HCT116 (cell line): ENCODE measurements at regions not wholly inside any gene's neighbourhood (a gene's known extent, or its start where the extent isn't known, plus 50 kb on each side); places are given as distances from the start of the nearest gene placed in this dataset.

Source experiments
- ATAC-seq: fragments of 200-7000 bp; cut with Tn5 transposase; 2 replicates; pipeline ENCODE4 v1.9.1; 2020; ENCODE audit warnings: mild to moderate bottlenecking, moderate library complexity
- BruUV-seq: library from RNA; stranded (reverse); fragments of 400-500 nt; replicated peaks from 2 replicates; lab custom pipeline; 2021; lab: Mats Ljungman, UMichigan
- CTCF ChIA-PET: fragments of 300-600 bp; sonication (Branson Sonifier 250); formaldehyde crosslinking; loops from one replicate; lab custom pipeline; 2021; ENCODE audit warnings: antibody characterized with exemption; lab: Charles Lee
- POLR2A ChIA-PET: fragments of 300-600, 350-600 bp; sonication (Branson Sonifier 250); formaldehyde crosslinking; loops from one replicate; lab custom pipeline; 2021; ENCODE audit warnings: antibody characterized with exemption; lab: Charles Lee
- RAD21 ChIA-PET, 2 experiments: fragments of 300-600 bp; sonication (Branson Sonifier 250); formaldehyde crosslinking; loops; one replicate each; lab custom pipeline; 2023; ENCODE audit warnings: low total read pairs in 2 of 2; ENCODE audit not compliant: uncharacterized antibody in 2 of 2, unreplicated experiment in 2 of 2, low non-redundant PET in 1 of 2; lab: Charles Lee
- DNase-seq: peaks from one replicate; pipeline ENCODE4 v3.0.0-alpha.2; 2010; ENCODE audit warnings: low read depth, low spot score
- H2AFZ ChIP-seq: fragments of 200-600 bp; shearing (Covaris generic), sonication (generic); 2 replicates; pipeline ENCODE4 v1.6.1; 2017; ENCODE audit warnings: low read depth, mixed run types, mixed read lengths, antibody characterized with exemption, low read length; ENCODE audit not compliant: poor library complexity, severe bottlenecking
- H3K27ac ChIP-seq: 2 replicates; pipeline ENCODE4 v1.5.1; 2012; ENCODE audit warnings: low read depth, low read length
- H3K27me3 ChIP-seq: fragments of 200-600 bp; sonication (generic); 2 replicates; pipeline ENCODE4 v1.6.1; 2016; ENCODE audit warnings: mixed run types, low read length, mixed read lengths; ENCODE audit not compliant: insufficient read depth
- H3K36me3 ChIP-seq, 2 experiments: fragments of 200-500 bp in 1 of 2; fragments of 200-600 bp in 1 of 2; sonication (Bioruptor generic) in 1 of 2; sonication (generic) in 1 of 2; 2 replicates each; pipeline versions ENCODE4 v1.5.1 to v1.6.1; 2014 to 2016; ENCODE audit warnings: low read length in 2 of 2, inconsistent platforms in 1 of 2, mixed read lengths in 1 of 2, mixed run types in 1 of 2; ENCODE audit not compliant: insufficient read depth in 2 of 2, control insufficient read depth in 1 of 2
- H3K4me1 ChIP-seq, 2 experiments: fragments of 200-600 bp in 1 of 2; sonication (generic) in 1 of 2; 2 replicates each; pipeline versions ENCODE4 v1.5.1 to v1.6.1; 2012 to 2017; ENCODE audit warnings: low read length in 2 of 2, inconsistent platforms in 1 of 2, mild to moderate bottlenecking in 1 of 2, mixed read lengths in 1 of 2, mixed run types in 1 of 2, moderate library complexity in 1 of 2; ENCODE audit not compliant: insufficient read depth in 2 of 2, control insufficient read depth in 1 of 2
- H3K4me2 ChIP-seq: fragments of 200-600 bp; sonication (generic); 2 replicates; pipeline ENCODE4 v1.6.1; 2017; ENCODE audit warnings: mixed run types, low read length, mixed read lengths
- H3K4me3 ChIP-seq, 2 experiments: fragments of 200-600 bp in 1 of 2; sonication (generic) in 1 of 2; replicated peaks in 1 of 2; 2 replicates each; pipeline ENCODE4 v1.5.1; 2011 to 2016; ENCODE audit warnings: low read length in 2 of 2, control low read depth in 1 of 2, low read depth in 1 of 2, mild to moderate bottlenecking in 1 of 2, mixed read lengths in 1 of 2, mixed run types in 1 of 2
- H3K79me2 ChIP-seq: fragments of 200-600 bp; sonication (generic); 2 replicates; pipeline ENCODE4 v1.6.1; 2017; ENCODE audit warnings: mild to moderate bottlenecking, mixed run types, low read length, moderate library complexity, mixed read lengths; ENCODE audit not compliant: insufficient read depth
- H3K9ac ChIP-seq: fragments of 200-600 bp; sonication (generic); 2 replicates; pipeline ENCODE4 v1.6.1; 2016; ENCODE audit warnings: low read length, mixed read lengths
- H3K9me2 ChIP-seq: fragments of 200-600 bp; sonication (generic), shearing (Covaris generic); 2 replicates; pipeline ENCODE4 v1.6.1; 2017; ENCODE audit warnings: mixed run types, mild to moderate bottlenecking, moderate library complexity; ENCODE audit not compliant: insufficient read depth
- H3K9me3 ChIP-seq, 2 experiments: fragments of 200-500 bp in 1 of 2; fragments of 200-600 bp in 1 of 2; sonication (Bioruptor generic) in 1 of 2; sonication (generic) in 1 of 2; 2 replicates each; pipeline ENCODE4 v1.6.1; 2014 to 2017; ENCODE audit warnings: low read length in 2 of 2, mixed read lengths in 2 of 2, inconsistent platforms in 1 of 2, low read depth in 1 of 2, mild to moderate bottlenecking in 1 of 2, mixed run types in 1 of 2, moderate library complexity in 1 of 2; ENCODE audit not compliant: control insufficient read depth in 1 of 2, insufficient read depth in 1 of 2
- H4K20me1 ChIP-seq: fragments of 200-600 bp; sonication (generic), shearing (Covaris generic); 2 replicates; pipeline ENCODE4 v1.6.1; 2017; ENCODE audit warnings: mixed run types, mild to moderate bottlenecking, moderate library complexity; ENCODE audit not compliant: insufficient read depth
- CBX3 ChIP-seq: IDR thresholded peaks from 2 replicates; pipeline ENCODE4 v1.6.1; 2012; ENCODE audit warnings: low read depth
- FOSL1 ChIP-seq: IDR thresholded peaks from 2 replicates; pipeline ENCODE4 v1.6.1; 2012; ENCODE audit warnings: low read depth
- JUND ChIP-seq: IDR thresholded peaks from 2 replicates; pipeline ENCODE4 v1.6.1; 2012
- POLR2A ChIP-seq: IDR thresholded peaks from 2 replicates; pipeline ENCODE4 v1.7.0; 2011; ENCODE audit warnings: borderline replicate concordance; ENCODE audit not compliant: insufficient read depth, insufficient read length; ENCODE audit errors: extremely low read depth
- POLR2AphosphoS5 ChIP-seq: IDR thresholded peaks from 2 replicates; pipeline ENCODE4 v1.6.1; 2011; ENCODE audit warnings: mild to moderate bottlenecking, low read depth, low read length, moderate library complexity
- RAD21 ChIP-seq: IDR thresholded peaks from 2 replicates; pipeline ENCODE4 v1.6.1; 2012; ENCODE audit warnings: low read depth, mild to moderate bottlenecking
- SIN3A ChIP-seq: IDR thresholded peaks from 2 replicates; pipeline ENCODE4 v1.6.1; 2012; ENCODE audit warnings: low read depth
- SRF ChIP-seq: IDR thresholded peaks from 2 replicates; pipeline ENCODE4 v1.6.1; 2012; ENCODE audit warnings: low read depth
- intact Hi-C: fragments of 100-400 bp; cut with micrococcal nuclease; formaldehyde crosslinking; loops from 2 replicates; pipeline ENCODE4 v1.10.0; 2022
- TF ChIP-seq, protein P1 (sequence below), 3 experiments: fragments of 200-600 bp in 1 of 3; sonication (generic) in 1 of 3; IDR thresholded peaks in 2 of 3; conservative IDR thresholded peaks in 1 of 3; 2 replicates each; pipeline ENCODE4 v1.5.1; 2012 to 2017; ENCODE audit warnings: low read depth in 2 of 3, low read length in 2 of 3, antibody characterized with exemption in 1 of 3, borderline replicate concordance in 1 of 3, control low read depth in 1 of 3, mild to moderate bottlenecking in 1 of 3, mixed read lengths in 1 of 3, mixed run types in 1 of 3, moderate library complexity in 1 of 3; ENCODE audit not compliant: insufficient read depth in 1 of 3
- TF ChIP-seq, protein P2 (sequence below): IDR thresholded peaks from 2 replicates; pipeline ENCODE4 v1.6.1; 2012

DNA sequence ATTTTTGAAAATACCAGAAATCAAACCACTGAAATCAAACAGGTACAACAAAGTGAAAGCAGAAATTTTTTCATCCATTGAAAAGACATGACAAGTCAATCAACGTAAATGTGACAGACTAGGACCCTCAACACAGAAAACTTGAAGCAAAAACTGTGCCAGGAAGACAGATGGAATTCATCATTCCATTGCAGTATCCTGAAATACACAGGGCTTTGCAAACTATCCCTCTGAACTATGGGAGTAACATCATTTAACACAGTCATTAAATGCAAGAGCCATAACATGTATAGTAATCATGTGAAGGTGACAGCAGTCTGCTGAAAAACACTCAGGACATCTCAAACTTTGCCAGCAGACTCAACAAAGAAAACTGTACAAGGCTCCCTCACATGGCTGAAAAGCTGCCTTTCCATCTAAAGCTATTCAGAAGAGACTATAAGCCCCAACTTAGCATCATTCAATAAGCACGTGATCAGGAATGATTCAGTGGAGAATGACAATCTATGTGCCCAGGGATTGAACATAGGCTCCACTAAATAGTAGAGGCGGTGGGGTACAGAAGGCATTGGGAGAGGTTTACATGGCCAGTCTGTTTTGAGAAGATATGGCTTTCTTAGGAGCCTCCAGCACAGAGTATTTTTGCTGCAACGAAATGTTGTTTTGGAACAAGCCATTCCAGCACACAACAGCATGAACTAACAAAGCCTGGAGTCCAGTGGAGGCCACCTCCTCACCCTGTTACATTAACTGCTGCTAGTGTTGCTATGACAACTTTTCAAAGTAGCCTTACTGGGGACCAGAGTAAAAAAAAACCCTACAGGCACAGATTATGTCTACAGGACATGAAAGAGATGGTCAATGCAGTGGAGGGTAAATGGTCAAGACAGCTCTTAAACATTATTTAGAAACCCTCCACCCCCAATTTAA, 274.5 kb upstream of the NOCT start:
- TF ChIP-seq RAD21 (no peak), CBX3 (no peak), JUND (no peak), POLR2AphosphoS5 (no peak), SIN3A (no peak), FOSL1 (no peak), SRF (no peak), POLR2A (no peak)
- TF ChIP-seq, protein P1, sequence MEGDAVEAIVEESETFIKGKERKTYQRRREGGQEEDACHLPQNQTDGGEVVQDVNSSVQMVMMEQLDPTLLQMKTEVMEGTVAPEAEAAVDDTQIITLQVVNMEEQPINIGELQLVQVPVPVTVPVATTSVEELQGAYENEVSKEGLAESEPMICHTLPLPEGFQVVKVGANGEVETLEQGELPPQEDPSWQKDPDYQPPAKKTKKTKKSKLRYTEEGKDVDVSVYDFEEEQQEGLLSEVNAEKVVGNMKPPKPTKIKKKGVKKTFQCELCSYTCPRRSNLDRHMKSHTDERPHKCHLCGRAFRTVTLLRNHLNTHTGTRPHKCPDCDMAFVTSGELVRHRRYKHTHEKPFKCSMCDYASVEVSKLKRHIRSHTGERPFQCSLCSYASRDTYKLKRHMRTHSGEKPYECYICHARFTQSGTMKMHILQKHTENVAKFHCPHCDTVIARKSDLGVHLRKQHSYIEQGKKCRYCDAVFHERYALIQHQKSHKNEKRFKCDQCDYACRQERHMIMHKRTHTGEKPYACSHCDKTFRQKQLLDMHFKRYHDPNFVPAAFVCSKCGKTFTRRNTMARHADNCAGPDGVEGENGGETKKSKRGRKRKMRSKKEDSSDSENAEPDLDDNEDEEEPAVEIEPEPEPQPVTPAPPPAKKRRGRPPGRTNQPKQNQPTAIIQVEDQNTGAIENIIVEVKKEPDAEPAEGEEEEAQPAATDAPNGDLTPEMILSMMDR (IDR thresholded peaks at IDR 0.05 in 2 of 3, conservative IDR thresholded peaks at IDR 0.05 in 1 of 3; ENCODE audit: borderline replicate concordance in 1 of 3, insufficient read depth in 1 of 3, low read depth in 2 of 3, low read length in 2 of 3), result no peak
- TF ChIP-seq, protein P2, sequence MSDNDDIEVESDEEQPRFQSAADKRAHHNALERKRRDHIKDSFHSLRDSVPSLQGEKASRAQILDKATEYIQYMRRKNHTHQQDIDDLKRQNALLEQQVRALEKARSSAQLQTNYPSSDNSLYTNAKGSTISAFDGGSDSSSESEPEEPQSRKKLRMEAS, result no peak
- TF ChIP-seq, all 23 proteins: peak for 0
- ATAC-seq, result no peak
- Histone ChIP-seq H3K4me1 (peaks cover 5 to 9% of the 10 kb centered on the region in 2 experiments; a peak in 3 of 4 replicates), H3K4me2 (no peak overlapping the region), H3K4me3 (no peak overlapping the region), H3K27ac (no peak overlapping the region), H3K27me3 (no peaks in the 10 kb centered on the region), H3K79me2 (no peaks in the 10 kb centered on the region), H2AFZ (no peak overlapping the region), H3K9ac (no peak overlapping the region), H4K20me1 (no peaks in the 10 kb centered on the region), H3K36me3 (no peaks in the 10 kb centered on the region), H3K9me2 (no peaks in the 10 kb centered on the region), H3K9me3 (no peaks in the 10 kb centered on the region)
- intact Hi-C loops, result no loop called here
- DNase-seq, result no peak
- CTCF ChIA-PET, result no interaction called here
- POLR2A ChIA-PET, result no interaction called here
- BruUV-seq, result no TSS peak
- RAD21 ChIA-PET, result no interaction called here
